Endothelial cell of umbilical vein (primary cell): ENCODE measurements at regions not wholly inside any gene's neighbourhood (a gene's known extent, or its start where the extent isn't known, plus 50 kb on each side); places are given as distances from the start of the nearest gene placed in this dataset.

ENCODE experiments used
- BruUV-seq: library from RNA; stranded (reverse); fragments of 400-500 nt; replicated peaks from 2 replicates; lab custom pipeline; 2021; lab: Mats Ljungman, UMichigan
- CTCF ChIA-PET: fragments of 300-600, 350-600 bp; sonication (Branson Sonifier 250); formaldehyde crosslinking; loops from one replicate; lab custom pipeline; 2021; ENCODE audit warnings: antibody characterized with exemption, inconsistent platforms; lab: Charles Lee
- POLR2A ChIA-PET: fragments of 300-600, 350-600 bp; sonication (Branson Sonifier 250); formaldehyde crosslinking; loops from one replicate; lab custom pipeline; 2021; ENCODE audit warnings: antibody characterized with exemption, inconsistent platforms; lab: Charles Lee
- DNase-seq: peaks from one replicate; pipeline ENCODE4 v3.0.0-alpha.2; 2011; ENCODE audit warnings: low read depth, low spot score
- FAIRE-seq: peaks from 2 replicates; lab custom pipeline; 2011; peaks lifted over from hg19 to GRCh38; lab: Jason Lieb, UNC
- H2AFZ ChIP-seq: 2 replicates; pipeline ENCODE4 v1.6.0; 2012; ENCODE audit warnings: low read depth, low read length, control low read depth, inconsistent platforms
- H3K27ac ChIP-seq: 2 replicates; pipeline ENCODE4 v1.5.1; 2011; ENCODE audit warnings: low read depth, mild to moderate bottlenecking, control low read depth, low read length, moderate library complexity; ENCODE audit not compliant: insufficient read depth
- H3K27me3 ChIP-seq, 2 experiments: 2 replicates each; pipeline versions ENCODE4 v1.6.0 to v1.6.1; 2011; ENCODE audit warnings: low read length in 2 of 2, mixed read lengths in 1 of 2; ENCODE audit not compliant: control insufficient read depth in 2 of 2, insufficient read depth in 2 of 2
- H3K36me3 ChIP-seq, 2 experiments: 2 replicates in 1 of 2; 3 replicates in 1 of 2; pipeline ENCODE4 v1.5.1; 2011; ENCODE audit warnings: low read length in 2 of 2, mild to moderate bottlenecking in 1 of 2, moderate library complexity in 1 of 2; ENCODE audit not compliant: control insufficient read depth in 2 of 2, insufficient read depth in 2 of 2; ENCODE audit errors: extremely low read depth in 1 of 2
- H3K4me1 ChIP-seq: 3 replicates; pipeline ENCODE4 v1.5.1; 2011; ENCODE audit warnings: mild to moderate bottlenecking, low read length; ENCODE audit not compliant: control insufficient read depth, insufficient read depth; ENCODE audit errors: extremely low read depth
- H3K4me2 ChIP-seq: 2 replicates; pipeline ENCODE4 v1.6.1; 2011; ENCODE audit warnings: low read length, control low read depth, mixed read lengths; ENCODE audit not compliant: insufficient read depth
- H3K4me3 ChIP-seq, 3 experiments: fragments of 200-600 bp in 1 of 3; sonication (generic), shearing (Covaris generic) in 1 of 3; replicated peaks in 1 of 3; 2 replicates each; pipeline ENCODE4 v1.5.1; 2011 to 2016; ENCODE audit warnings: control low read depth in 3 of 3, low read length in 3 of 3, mild to moderate bottlenecking in 2 of 3, inconsistent platforms in 1 of 3, low read depth in 1 of 3, moderate library complexity in 1 of 3; ENCODE audit not compliant: insufficient read depth in 1 of 3
- H3K79me2 ChIP-seq: 2 replicates; pipeline ENCODE4 v1.6.0; 2012; ENCODE audit warnings: low read length, inconsistent platforms; ENCODE audit not compliant: control insufficient read depth, insufficient read depth
- H3K9ac ChIP-seq: replicated peaks from 2 replicates; pipeline ENCODE3; 2011; ENCODE audit warnings: low read length, control low read depth; ENCODE audit not compliant: insufficient read depth; ENCODE audit errors: extremely low read depth
- H3K9me1 ChIP-seq: replicated peaks from 3 replicates; pipeline ENCODE4 v1.6.0; 2011; ENCODE audit warnings: mild to moderate bottlenecking, low read length; ENCODE audit not compliant: control insufficient read depth, insufficient read depth; ENCODE audit errors: extremely low read depth
- H3K9me3 ChIP-seq: replicated peaks from 2 replicates; pipeline ENCODE4 v1.5.1; 2012; ENCODE audit warnings: low read length, inconsistent platforms; ENCODE audit not compliant: control insufficient read depth, insufficient read depth
- H4K20me1 ChIP-seq: replicated peaks from 2 replicates; pipeline ENCODE3; 2011; ENCODE audit warnings: mild to moderate bottlenecking, low read length; ENCODE audit not compliant: control insufficient read depth, insufficient read depth; ENCODE audit errors: extremely low read depth
- CTCF ChIP-seq, 2 donors: IDR thresholded peaks; 1 replicate in 1 of 2; 2 replicates in 1 of 2; pipeline ENCODE4 v1.5.1; 2011; ENCODE audit warnings: low read length in 2 of 2, mild to moderate bottlenecking in 2 of 2, moderate library complexity in 2 of 2, control low read depth in 1 of 2, inconsistent platforms in 1 of 2, low read depth in 1 of 2; ENCODE audit not compliant: insufficient read depth in 1 of 2; ENCODE audit errors: extremely low read depth in 1 of 2
- EZH2 ChIP-seq: IDR thresholded peaks from 2 replicates; pipeline ENCODE4 v1.6.1; 2012; ENCODE audit warnings: borderline replicate concordance, low read depth, mild to moderate bottlenecking, moderate library complexity, low read length, inconsistent platforms; ENCODE audit not compliant: severe bottlenecking
- FOS ChIP-seq: IDR thresholded peaks from 2 replicates; pipeline ENCODE4 v1.6.1; 2011; ENCODE audit warnings: mild to moderate bottlenecking, low read length, moderate library complexity, borderline replicate concordance; ENCODE audit not compliant: insufficient read depth
- GATA2 ChIP-seq: IDR thresholded peaks from 2 replicates; pipeline ENCODE4 v1.7.0; 2011; ENCODE audit warnings: low read depth, mild to moderate bottlenecking, moderate library complexity, mixed read lengths, low read length; ENCODE audit not compliant: insufficient read length, insufficient read depth
- JUN ChIP-seq: IDR thresholded peaks from 2 replicates; pipeline ENCODE4 v1.6.1; 2011; ENCODE audit warnings: borderline replicate concordance, low read depth; ENCODE audit not compliant: insufficient read length, insufficient read depth
- MAX ChIP-seq: IDR thresholded peaks from 2 replicates; pipeline ENCODE4 v1.6.1; 2011; ENCODE audit not compliant: insufficient read depth, insufficient read length
- MYC ChIP-seq: IDR thresholded peaks from one replicate; pipeline ENCODE4 v1.6.1; 2011; ENCODE audit warnings: mild to moderate bottlenecking, low read depth, low read length
- POLR2A ChIP-seq: IDR thresholded peaks from 2 replicates; pipeline ENCODE4 v1.6.1; 2012; ENCODE audit warnings: low read depth, mild to moderate bottlenecking, control low read depth, low read length
- POLR2AphosphoS5 ChIP-seq: IDR thresholded peaks from 2 replicates; pipeline ENCODE4 v1.6.1; 2012; ENCODE audit warnings: low read depth, mild to moderate bottlenecking, control low read depth, low read length, moderate library complexity; ENCODE audit not compliant: insufficient read depth
- dilution Hi-C: fragments of 300-500 bp; cut with MboI; formaldehyde crosslinking; loops from one replicate; pipeline ENCODE4 v1.15.0; 2019; ENCODE audit warnings: low sequenced_read_pairs; ENCODE audit not compliant: extremely low pct_ligation_motif_present
- intact Hi-C: fragments of 100-400 bp; cut with micrococcal nuclease; formaldehyde crosslinking; loops from one replicate; pipeline ENCODE4 v1.10.0; 2022

- FAIRE-seq, result no peak
- ChIA-PET CTCF (no interaction called here), POLR2A (no interaction called here)
- H3K4me1 ChIP-seq, result no peaks in the 10 kb centered on the region
- no peak for DNase-seq
- no peaks in the 10 kb centered on the region for H4K20me1 ChIP-seq
- no peaks in the 10 kb centered on the region for H3K9me3 ChIP-seq
- no peaks in the 10 kb centered on the region for H3K36me3 ChIP-seq
- H3K4me3 ChIP-seq, result no peak overlapping the region
- no peak overlapping the region for H2AFZ ChIP-seq
- H3K27me3 ChIP-seq, result no peaks in the 10 kb centered on the region
- no peak for TF ChIP-seq CTCF (IDR thresholded peaks at IDR 0.05; ENCODE audit: extremely low read depth in 1 of 2, insufficient read depth in 1 of 2, low read depth in 1 of 2, low read length in 2 of 2)
- TF ChIP-seq POLR2AphosphoS5, result no peak
- TF ChIP-seq POLR2A, result no peak
- no peak for TF ChIP-seq EZH2
- no peak for TF ChIP-seq MYC
- no peak for TF ChIP-seq FOS
- no peak for TF ChIP-seq JUN
- no peak for TF ChIP-seq GATA2
- no peak for TF ChIP-seq MAX
- no peak overlapping the region for H3K9ac ChIP-seq
- H3K9me1 ChIP-seq, result no peaks in the 10 kb centered on the region
- no peak overlapping the region for H3K4me2 ChIP-seq
- dilution Hi-C loops (no loop called here), intact Hi-C loops (no loop called here)
- no peak overlapping the region for H3K27ac ChIP-seq
- BruUV-seq, result no TSS peak
- H3K79me2 ChIP-seq, result no peaks in the 10 kb centered on the region
These were observed 251.9 kb upstream of the PRKD1 start for GRCh38 chr14:30179381-30180130.
